ENCODE measurements at regions not wholly inside any gene's neighbourhood (a gene's known extent, or its start where the extent isn't known, plus 50 kb on each side); places are given as distances from the start of the nearest gene placed in this dataset.

DNA sequence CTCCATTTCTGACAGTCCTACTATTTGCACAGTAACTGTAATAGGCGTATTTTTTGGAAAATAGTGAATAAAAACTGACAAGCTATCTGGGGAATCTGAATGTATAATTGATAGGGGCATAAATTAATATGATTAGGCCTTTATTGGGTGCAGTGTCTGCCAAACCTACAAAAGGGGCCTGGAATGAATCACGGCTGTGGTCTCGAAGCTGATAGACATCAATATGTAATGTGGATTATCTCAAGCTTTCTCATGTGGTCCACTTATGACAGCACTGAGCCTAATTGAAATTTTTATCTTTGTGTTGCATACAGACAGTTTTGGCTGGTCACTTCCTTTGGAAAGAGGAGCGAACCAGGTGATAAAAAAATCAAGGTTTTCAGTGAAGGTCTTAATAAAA is 450.4 kb downstream of the GPATCH2 start:
- Histone ChIP-seq H2AK9ac (replicated peaks; ENCODE audit: low read depth, low read length, poor library complexity) (no peak overlapping the region), H3K23ac (ENCODE audit: low read depth, low read length) (no peak overlapping the region), H3K4me1 (ENCODE audit: control insufficient read depth, insufficient read depth, low read length) (no peaks in the 10 kb centered on the region), H2AFZ (replicated peaks; ENCODE audit: low read length, poor library complexity) (no peak overlapping the region), H2BK15ac (ENCODE audit: low read depth, low read length) (no peak overlapping the region), H4K91ac (ENCODE audit: insufficient read depth, low read depth, low read length) (no peak overlapping the region), H3K79me1 (ENCODE audit: low read depth in 1 of 2, low read length in 2 of 2) (no peaks in the 10 kb centered on the region), H3K9me1 (ENCODE audit: insufficient read depth, low read length) (no peaks in the 10 kb centered on the region), H3K4me3 (ENCODE audit: insufficient read depth, low read depth, low read length) (no peak overlapping the region), H2BK20ac (ENCODE audit: low read depth, low read length) (no peak overlapping the region), H4K20me1 (ENCODE audit: insufficient read depth, low read length) (no peaks in the 10 kb centered on the region), H3K56ac (ENCODE audit: extremely low read depth, insufficient read depth, low read length) (no peak overlapping the region), H3K36me3 (ENCODE audit: control insufficient read depth, insufficient read depth, low read length) (no peaks in the 10 kb centered on the region), H3K4me2 (ENCODE audit: low read depth, low read length) (no peak overlapping the region), H2BK120ac (ENCODE audit: low read depth, low read length) (no peak overlapping the region), H3K14ac (replicated peaks; ENCODE audit: low read depth, low read length) (no peak overlapping the region), H4K8ac (ENCODE audit: low read depth in 2 of 2, low read length in 2 of 2) (no peak overlapping the region), H3K9ac (ENCODE audit: low read depth, low read length) (no peak overlapping the region), H4K5ac (ENCODE audit: low read depth, low read length) (no peak overlapping the region), H3K27me3 (ENCODE audit: control insufficient read depth, insufficient read depth, low read length) (no peaks in the 10 kb centered on the region), H3K18ac (ENCODE audit: low read depth, low read length) (no peak overlapping the region), H3K27ac (ENCODE audit: insufficient read depth, low read length) (no peak overlapping the region), H3K9me3 (ENCODE audit: control insufficient read depth, insufficient read depth, low read length) (no peaks in the 10 kb centered on the region), H2BK5ac (ENCODE audit: low read depth, low read length, poor library complexity, severe bottlenecking) (no peak overlapping the region), H2AK5ac (ENCODE audit: low read depth, low read length) (no peak overlapping the region), H3K4ac (ENCODE audit: low read depth, low read length) (no peak overlapping the region)
- no peak for TF ChIP-seq NFE2L2 (IDR thresholded peaks at IDR 0.05; ENCODE audit: low read depth, low read length)
- TF ChIP-seq CEBPB (IDR thresholded peaks at IDR 0.05; ENCODE audit: low read depth, low read length): no peak
- no peak for TF ChIP-seq RCOR1 (IDR thresholded peaks at IDR 0.05; ENCODE audit: insufficient replicate concordance, low read length)
- no peak for TF ChIP-seq CHD1 (IDR thresholded peaks at IDR 0.05; ENCODE audit: low read depth, low read length)
- no peak for TF ChIP-seq MAZ (IDR thresholded peaks at IDR 0.05; ENCODE audit: borderline replicate concordance, low read depth, low read length)
- DNase-seq: no peak
- 40% methylated on average over 1 of the region's 4 CpGs; no CpG with 5 or more reads in 1 of the 2 experiments for WGBS, 2 experiments (ENCODE audit: extremely low coverage in 2 of 2, insufficient read length in 1 of 2)
- in situ Hi-C loops (cut with MboI; ENCODE audit: low sequenced_read_pairs) (no loop called here), intact Hi-C loops (cut with micrococcal nuclease) (no loop called here), dilution Hi-C loops (cut with HindIII; ENCODE audit: low sequenced_read_pairs, unreplicated experiment) (no loop called here)
- no TSS peak for BruUV-seq (replicated peaks)
- ATAC-seq (ENCODE audit: low read depth): no peak
- ChIA-PET CTCF (no interaction called here), POLR2A (ENCODE audit: unreplicated experiment) (no interaction called here)

Data from IMR-90 (cell line).